Uterus (tissue), 2 donors: ENCODE measurements at regions not wholly inside any gene's neighbourhood (a gene's known extent, or its start where the extent isn't known, plus 50 kb on each side); places are given as distances from the start of the nearest gene placed in this dataset.

ENCODE experiments used
- CTCF ChIP-seq, 4 experiments: fragments of 200-600 bp in 2 of 4; fragments of 450-650 bp in 2 of 4; sonication (generic) in 2 of 4; IDR thresholded peaks; one replicate each; pipeline ENCODE4 v1.5.1; 2016 to 2019; ENCODE audit warnings: antibody characterized with exemption in 4 of 4, mild to moderate bottlenecking in 2 of 4, moderate library complexity in 1 of 4
- POLR2A ChIP-seq, 2 donors: fragments of 450-650 bp; IDR thresholded peaks; one replicate each; pipeline ENCODE4 v1.6.1; 2016; ENCODE audit warnings: antibody characterized with exemption in 2 of 2, mild to moderate bottlenecking in 1 of 2, moderate library complexity in 1 of 2

GRCh38 chr18:67705748-67706147, 189.2 kb upstream of the DSEL start:
- no peak for TF ChIP-seq CTCF (IDR thresholded peaks at IDR 0.05)
- no peak for TF ChIP-seq POLR2A (IDR thresholded peaks at IDR 0.05)
